GM12864 (cell line): ENCODE measurements at regions not wholly inside any gene's neighbourhood (a gene's known extent, or its start where the extent isn't known, plus 50 kb on each side); places are given as distances from the start of the nearest gene placed in this dataset.
"Not testable (repeated sequence)": the region's sequence is repeated elsewhere in the genome, so short reads cannot be mapped to it uniquely, and the experiment has no call there.

ENCODE experiments used
- DNase-seq: peaks from one replicate; pipeline ENCODE4 v3.0.0-alpha.2; 2011; ENCODE audit warnings: low read depth
- H3K4me3 ChIP-seq: 2 replicates; pipeline ENCODE4 v1.5.1; 2011; ENCODE audit warnings: mild to moderate bottlenecking, low read depth, low read length, control low read depth
- TF ChIP-seq, protein P1 (sequence below): IDR thresholded peaks from 2 replicates; pipeline ENCODE4 v1.5.1; 2011; ENCODE audit warnings: low read depth, mild to moderate bottlenecking, moderate library complexity, low read length, control low read depth, inconsistent platforms; ENCODE audit errors: missing control alignments

DNA sequence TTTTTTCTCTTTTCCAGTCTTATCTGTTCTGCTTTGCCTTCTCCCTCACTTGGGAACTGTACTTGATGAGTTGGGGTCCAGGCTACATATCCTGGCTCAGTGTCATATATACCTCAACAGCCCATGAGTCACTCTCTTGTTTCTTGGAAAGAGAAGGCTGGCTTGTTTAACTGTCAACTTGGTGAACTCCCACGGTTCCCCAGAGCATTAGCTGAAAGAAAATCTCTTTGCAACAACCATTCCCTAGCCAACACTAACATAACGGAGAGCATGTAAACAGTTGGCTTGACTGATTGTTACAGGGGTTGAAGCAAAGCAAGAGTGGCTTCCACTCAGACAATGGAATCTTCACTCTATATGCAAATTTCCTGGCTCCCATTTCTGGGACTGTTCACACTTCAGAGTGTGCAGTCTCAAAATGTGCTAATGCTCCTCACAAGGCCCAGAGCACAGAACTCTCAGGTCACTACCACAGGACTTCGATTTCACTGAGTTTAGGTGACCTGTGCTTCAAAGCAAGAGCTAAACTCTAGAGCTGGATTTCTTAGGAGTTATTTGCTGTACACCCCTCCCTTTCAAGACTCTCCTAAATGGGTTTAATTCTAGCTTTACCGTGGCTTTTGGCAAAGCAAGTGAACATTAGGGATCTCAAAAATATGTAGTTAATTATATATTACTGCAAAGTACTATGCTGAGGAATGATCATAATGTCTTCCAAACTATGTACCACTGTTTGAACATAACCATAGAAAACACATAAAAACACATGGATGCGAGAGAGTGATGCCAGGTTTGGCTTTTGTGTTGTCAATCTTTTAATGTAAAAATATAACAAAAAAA is 609.8 kb downstream of the RFPL4B start:
- no peak for DNase-seq
- TF ChIP-seq, protein P1, sequence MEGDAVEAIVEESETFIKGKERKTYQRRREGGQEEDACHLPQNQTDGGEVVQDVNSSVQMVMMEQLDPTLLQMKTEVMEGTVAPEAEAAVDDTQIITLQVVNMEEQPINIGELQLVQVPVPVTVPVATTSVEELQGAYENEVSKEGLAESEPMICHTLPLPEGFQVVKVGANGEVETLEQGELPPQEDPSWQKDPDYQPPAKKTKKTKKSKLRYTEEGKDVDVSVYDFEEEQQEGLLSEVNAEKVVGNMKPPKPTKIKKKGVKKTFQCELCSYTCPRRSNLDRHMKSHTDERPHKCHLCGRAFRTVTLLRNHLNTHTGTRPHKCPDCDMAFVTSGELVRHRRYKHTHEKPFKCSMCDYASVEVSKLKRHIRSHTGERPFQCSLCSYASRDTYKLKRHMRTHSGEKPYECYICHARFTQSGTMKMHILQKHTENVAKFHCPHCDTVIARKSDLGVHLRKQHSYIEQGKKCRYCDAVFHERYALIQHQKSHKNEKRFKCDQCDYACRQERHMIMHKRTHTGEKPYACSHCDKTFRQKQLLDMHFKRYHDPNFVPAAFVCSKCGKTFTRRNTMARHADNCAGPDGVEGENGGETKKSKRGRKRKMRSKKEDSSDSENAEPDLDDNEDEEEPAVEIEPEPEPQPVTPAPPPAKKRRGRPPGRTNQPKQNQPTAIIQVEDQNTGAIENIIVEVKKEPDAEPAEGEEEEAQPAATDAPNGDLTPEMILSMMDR: no peak
- H3K4me3 ChIP-seq: no peak overlapping the region

DNA sequence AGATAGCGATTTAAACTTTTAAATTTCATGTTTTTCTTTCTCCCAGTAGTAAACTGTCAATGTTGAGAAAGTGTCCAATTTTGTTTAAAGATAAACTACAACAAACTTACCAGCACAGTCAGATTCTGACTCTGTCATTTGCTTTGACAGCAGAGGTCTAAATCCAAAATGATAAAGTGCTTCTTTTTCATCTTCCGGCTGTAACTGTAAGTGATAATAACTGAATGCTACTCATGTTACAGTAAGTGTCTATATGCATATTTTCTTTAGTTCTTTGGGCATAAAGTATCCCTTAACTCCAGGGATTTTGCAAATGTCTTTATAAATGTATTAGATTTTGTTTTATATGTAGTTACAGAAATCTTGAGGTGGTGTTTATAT is 610.4 kb downstream of the RFPL4B start:
- DNase-seq: no peak
- H3K4me3 ChIP-seq: no peak overlapping the region
- TF ChIP-seq, protein P1: no peak

DNA sequence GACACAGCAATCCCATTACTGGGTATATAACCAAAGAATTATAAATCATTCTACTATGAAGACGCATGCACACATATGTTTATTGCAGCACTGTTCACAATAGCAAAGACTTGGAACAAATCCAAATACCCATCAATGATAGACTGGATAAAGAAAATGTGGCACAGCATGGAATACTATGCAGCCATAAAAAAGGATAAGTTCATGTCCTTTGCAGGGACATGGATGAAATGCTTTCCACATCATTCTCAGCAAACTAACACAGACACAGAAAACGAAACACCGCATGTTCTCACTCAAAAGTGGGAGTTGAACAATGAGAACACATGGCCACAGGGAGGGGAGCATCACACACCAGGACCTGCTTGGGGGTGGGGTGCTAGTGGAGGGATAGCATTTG is 613.0 kb downstream of the RFPL4B start:
- not testable (repeated sequence) for H3K4me3 ChIP-seq, DNase-seq

DNA sequence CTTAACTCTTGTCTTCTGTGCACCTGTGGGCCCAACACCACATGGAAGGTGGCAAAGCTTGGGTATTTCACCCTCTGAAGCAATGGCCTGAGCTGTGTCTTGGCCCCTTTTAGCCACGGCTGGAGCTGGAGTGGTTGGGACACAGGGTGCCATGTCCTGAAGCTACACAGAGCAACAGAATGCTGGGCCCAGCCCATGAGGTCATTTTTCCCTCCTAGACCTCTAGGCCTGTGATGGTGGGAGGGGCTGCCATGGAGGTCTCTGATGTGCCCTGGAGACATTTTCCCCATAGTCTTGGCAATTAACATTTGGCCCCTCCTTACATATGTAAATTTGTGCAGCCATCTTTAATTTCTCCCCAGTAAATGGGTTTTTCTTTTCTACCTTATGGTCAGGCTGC is 620.8 kb downstream of the RFPL4B start:
- TF ChIP-seq, protein P1: no peak
- DNase-seq: no peak
- no peak overlapping the region for H3K4me3 ChIP-seq

DNA sequence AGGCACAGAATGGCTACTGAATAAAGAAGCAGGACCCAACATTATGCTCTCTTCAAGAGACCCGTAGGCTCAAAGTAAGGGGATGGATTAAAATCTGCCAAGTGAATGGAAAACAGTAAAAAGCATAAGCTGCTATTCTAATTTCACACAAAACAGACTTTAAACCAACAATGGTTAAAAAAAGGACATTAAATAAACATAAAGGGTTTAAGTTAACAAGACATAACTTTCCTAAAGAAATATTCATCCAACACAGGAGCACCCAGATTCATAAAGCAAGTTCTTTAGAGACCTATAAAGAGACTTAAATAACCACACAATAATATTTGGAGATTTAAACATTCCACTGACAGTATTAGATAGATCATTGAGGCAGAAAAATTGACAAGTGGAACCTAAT is 624.5 kb downstream of the RFPL4B start:
- H3K4me3 ChIP-seq: no peak overlapping the region
- DNase-seq: no peak
- TF ChIP-seq, protein P1: no peak

DNA sequence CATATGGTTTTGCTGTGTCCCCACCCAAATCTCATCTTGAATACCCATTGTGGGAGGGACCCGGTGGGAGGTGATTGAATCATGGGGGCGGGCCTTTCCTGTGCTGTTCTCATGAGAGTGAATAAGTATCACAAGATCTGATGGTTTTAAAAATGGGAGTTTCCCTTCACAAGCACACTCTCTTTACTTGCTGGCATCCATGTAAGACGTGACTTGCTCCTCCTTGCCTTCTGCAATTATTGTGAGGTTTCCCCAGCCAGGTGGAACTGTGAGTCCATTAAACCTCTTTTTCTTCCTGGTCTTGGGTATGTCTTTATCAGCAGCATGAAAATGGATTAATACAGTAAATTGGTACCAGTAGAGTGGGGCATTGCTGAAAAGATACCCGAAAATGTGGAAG is 627.8 kb downstream of the RFPL4B start:
- H3K4me3 ChIP-seq, DNase-seq: not testable (repeated sequence)

DNA sequence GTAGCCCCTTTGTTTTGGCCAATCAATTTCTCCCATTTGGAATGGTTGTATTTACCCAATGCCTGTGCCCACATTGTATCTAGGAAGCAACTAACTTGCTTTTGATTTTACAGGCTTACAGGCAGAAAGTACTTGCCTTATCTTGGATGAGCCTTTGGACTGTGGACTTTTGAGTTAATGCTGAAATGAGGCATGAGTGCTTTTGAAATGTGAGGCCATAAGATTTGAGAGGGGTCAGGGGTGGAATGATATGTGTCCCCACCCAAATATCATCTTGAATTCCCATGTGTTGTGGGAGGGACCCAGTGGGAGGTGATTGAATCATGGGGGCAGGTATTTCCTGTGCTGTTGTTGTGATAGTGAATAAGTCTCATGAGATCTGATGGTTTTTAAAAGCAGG is 629.4 kb downstream of the RFPL4B start:
- not testable (repeated sequence) for H3K4me3 ChIP-seq, DNase-seq

DNA sequence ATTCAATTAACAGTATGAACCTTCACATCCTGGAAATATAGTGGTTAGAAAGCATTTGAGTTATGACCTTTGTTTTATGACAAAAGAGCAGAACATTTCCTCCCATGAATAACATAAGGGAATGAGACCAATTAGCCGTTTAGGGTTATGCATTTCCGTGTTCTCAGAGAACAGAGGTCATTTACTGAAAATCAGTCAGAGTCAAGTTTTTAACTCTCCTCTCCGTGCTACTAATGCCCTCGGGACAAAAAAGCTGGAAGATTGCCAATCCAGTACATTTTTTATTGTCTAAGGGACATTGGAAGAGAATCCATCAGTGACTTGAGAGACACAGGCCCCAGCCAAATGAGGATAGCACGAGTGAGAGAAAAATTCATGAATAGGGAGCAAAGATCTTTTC is 632.7 kb downstream of the RFPL4B start:
- H3K4me3 ChIP-seq: no peak overlapping the region
- no peak for DNase-seq
- TF ChIP-seq, protein P1: no peak
